ENCODE measurements at regions not wholly inside any gene's neighbourhood (a gene's known extent, or its start where the extent isn't known, plus 50 kb on each side); places are given as distances from the start of the nearest gene placed in this dataset.

GRCh38 chr2:19127616-19128015, 230.8 kb downstream of the OSR1 start:
- DNase-seq (ENCODE audit: low spot score) = no peak
- 89% methylated on average over 3 of the region's 3 CpGs for WGBS

More at GRCh38 chr2:19127616-19128015, 230.8 kb downstream of the OSR1 start:
- Histone ChIP-seq H3K36me3 (ENCODE audit: control insufficient read depth in 4 of 4, insufficient read depth in 3 of 4, low read depth in 1 of 4, low read length in 3 of 4) (no peaks in the 10 kb centered on the region), H3K27ac (ENCODE audit: low read depth in 1 of 2, low read length in 2 of 2) (no peak overlapping the region), H3K27me3 (ENCODE audit: control insufficient read depth in 4 of 4, insufficient read depth in 4 of 4, low read length in 3 of 4) (no peaks in the 10 kb centered on the region), H3K9me3 (ENCODE audit: control insufficient read depth in 4 of 4, low read length in 3 of 4) (no peaks in the 10 kb centered on the region), H3K9ac (ENCODE audit: low read depth in 1 of 2, low read length in 2 of 2) (no peak overlapping the region), H3K4me3 (ENCODE audit: low read depth in 1 of 3, low read length in 3 of 3) (no peak overlapping the region), H3K4me1 (ENCODE audit: control insufficient read depth in 4 of 4, insufficient read depth in 4 of 4, low read length in 3 of 4) (no peaks in the 10 kb centered on the region)
- TF ChIP-seq JUND (IDR thresholded peaks at IDR 0.05) = no peak
- no peak for TF ChIP-seq HNF4A (conservative IDR thresholded peaks at IDR 0.05)
- TF ChIP-seq GABPA (IDR thresholded peaks at IDR 0.05 in 1 of 2, conservative IDR thresholded peaks at IDR 0.05 in 1 of 2) = no peak
- TF ChIP-seq MAX (IDR thresholded peaks at IDR 0.05) = no peak
- no peak for TF ChIP-seq FOXA1 (IDR thresholded peaks at IDR 0.05)
- TF ChIP-seq ZBTB33 (IDR thresholded peaks at IDR 0.05) = no peak
- no peak for TF ChIP-seq ATF3 (IDR thresholded peaks at IDR 0.05)
- TF ChIP-seq RXRA (IDR thresholded peaks at IDR 0.05) = no peak
- no peak for TF ChIP-seq SP1 (IDR thresholded peaks at IDR 0.05)
- no peak for TF ChIP-seq YY1 (IDR thresholded peaks at IDR 0.05)
- no peak for TF ChIP-seq RAD21 (IDR thresholded peaks at IDR 0.05)
- TF ChIP-seq TAF1 (conservative IDR thresholded peaks at IDR 0.05) = no peak
- TF ChIP-seq EGR1 (IDR thresholded peaks at IDR 0.05; ENCODE audit: low read depth in 2 of 2) = no peak
- no peak for TF ChIP-seq HNF4G (IDR thresholded peaks at IDR 0.05)
- no peak for TF ChIP-seq CTCF (IDR thresholded peaks at IDR 0.05; ENCODE audit: low read depth, low read length, missing input control)
- no peak for TF ChIP-seq NR2F2 (IDR thresholded peaks at IDR 0.05)
- no peak for TF ChIP-seq REST (IDR thresholded peaks at IDR 0.05)

All from liver (tissue), 8 donors.